ENCODE measurements at regions not wholly inside any gene's neighbourhood (a gene's known extent, or its start where the extent isn't known, plus 50 kb on each side); places are given as distances from the start of the nearest gene placed in this dataset.
"Not testable (repeated sequence)": the region's sequence is repeated elsewhere in the genome, so short reads cannot be mapped to it uniquely, and the experiment has no call there.

DNA sequence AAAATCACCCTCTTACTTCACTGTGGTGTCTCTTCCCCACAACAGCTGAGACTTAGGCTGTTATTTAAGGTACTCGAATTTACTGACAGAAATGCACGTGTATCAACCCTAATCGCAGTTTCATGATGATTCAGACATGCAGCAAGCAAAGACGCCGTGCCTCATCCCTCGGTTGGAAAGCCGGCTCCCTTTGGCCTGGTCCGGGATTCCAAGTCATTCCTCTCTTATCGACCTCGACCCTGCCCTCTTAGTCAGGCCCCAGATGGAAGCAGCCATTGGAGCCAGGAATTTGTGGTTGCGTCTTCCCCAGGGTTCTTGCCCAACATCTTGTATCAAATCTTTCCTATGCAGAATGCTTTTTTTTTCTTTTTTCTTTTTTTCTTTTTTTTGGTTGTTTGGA, 229.5 kb downstream of the GATA3 start:
- Histone ChIP-seq H3K27me3 (ENCODE audit: low read depth) (peaks cover 3% of the 10 kb centered on the region), H3K36me3 (no peaks in the 10 kb centered on the region), H3K27ac (no peak overlapping the region), H3K4me3 (no peak overlapping the region), H3K4me1 (no peaks in the 10 kb centered on the region), H3K9me3 (no peaks in the 10 kb centered on the region)
- ATAC-seq: no peak
- TF ChIP-seq, protein P1, sequence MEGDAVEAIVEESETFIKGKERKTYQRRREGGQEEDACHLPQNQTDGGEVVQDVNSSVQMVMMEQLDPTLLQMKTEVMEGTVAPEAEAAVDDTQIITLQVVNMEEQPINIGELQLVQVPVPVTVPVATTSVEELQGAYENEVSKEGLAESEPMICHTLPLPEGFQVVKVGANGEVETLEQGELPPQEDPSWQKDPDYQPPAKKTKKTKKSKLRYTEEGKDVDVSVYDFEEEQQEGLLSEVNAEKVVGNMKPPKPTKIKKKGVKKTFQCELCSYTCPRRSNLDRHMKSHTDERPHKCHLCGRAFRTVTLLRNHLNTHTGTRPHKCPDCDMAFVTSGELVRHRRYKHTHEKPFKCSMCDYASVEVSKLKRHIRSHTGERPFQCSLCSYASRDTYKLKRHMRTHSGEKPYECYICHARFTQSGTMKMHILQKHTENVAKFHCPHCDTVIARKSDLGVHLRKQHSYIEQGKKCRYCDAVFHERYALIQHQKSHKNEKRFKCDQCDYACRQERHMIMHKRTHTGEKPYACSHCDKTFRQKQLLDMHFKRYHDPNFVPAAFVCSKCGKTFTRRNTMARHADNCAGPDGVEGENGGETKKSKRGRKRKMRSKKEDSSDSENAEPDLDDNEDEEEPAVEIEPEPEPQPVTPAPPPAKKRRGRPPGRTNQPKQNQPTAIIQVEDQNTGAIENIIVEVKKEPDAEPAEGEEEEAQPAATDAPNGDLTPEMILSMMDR (IDR thresholded peaks at IDR 0.05): no peak
- no peak for DNase-seq
- intact Hi-C loops (cut with DNase I): no loop called here

GRCh38 chr10:8285970-8286369, 231.5 kb downstream of the GATA3 start:
- ATAC-seq; H3K4me1 ChIP-seq; H3K27me3 ChIP-seq (ENCODE audit: low read depth); H3K9me3 ChIP-seq; H3K36me3 ChIP-seq; H3K27ac ChIP-seq; H3K4me3 ChIP-seq; DNase-seq; intact Hi-C loops (cut with DNase I): not testable (repeated sequence)

GRCh38 chr10:8288600-8288999, 234.1 kb downstream of the GATA3 start:
- DNase-seq (no peak), ATAC-seq (no peak)
- intact Hi-C loops (cut with DNase I): no loop called here
- Histone ChIP-seq H3K27me3 (ENCODE audit: low read depth) (no peaks in the 10 kb centered on the region), H3K27ac (no peak overlapping the region), H3K4me1 (no peaks in the 10 kb centered on the region), H3K36me3 (no peaks in the 10 kb centered on the region), H3K4me3 (no peak overlapping the region), H3K9me3 (no peaks in the 10 kb centered on the region)
- TF ChIP-seq, protein P1 (IDR thresholded peaks at IDR 0.05): no peak

- Histone ChIP-seq H3K4me1 (no peaks in the 10 kb centered on the region), H3K36me3 (no peaks in the 10 kb centered on the region), H3K27me3 (ENCODE audit: low read depth) (no peaks in the 10 kb centered on the region), H3K4me3 (no peak overlapping the region), H3K27ac (no peak overlapping the region), H3K9me3 (no peaks in the 10 kb centered on the region)
- TF ChIP-seq, protein P1 (IDR thresholded peaks at IDR 0.05): no peak
- intact Hi-C loops (cut with DNase I): no loop called here
- no peak for ATAC-seq
- DNase-seq: no peak
These were observed 234.9 kb downstream of the GATA3 start for GRCh38 chr10:8289186-8289924.

- H3K27me3 ChIP-seq (ENCODE audit: low read depth): peaks cover 20% of the 10 kb centered on the region
- H3K27ac ChIP-seq: no peak overlapping the region
- H3K9me3 ChIP-seq: no peaks in the 10 kb centered on the region
- DNase-seq (no peak), ATAC-seq (no peak)
- H3K4me3 ChIP-seq: no peak overlapping the region
- no peaks in the 10 kb centered on the region for H3K4me1 ChIP-seq
- H3K36me3 ChIP-seq: no peaks in the 10 kb centered on the region
- intact Hi-C loops (cut with DNase I): no loop called here
- TF ChIP-seq, protein P1 (IDR thresholded peaks at IDR 0.05): no peak
These were observed 240.3 kb downstream of the GATA3 start for GRCh38 chr10:8294779-8295178.

- Histone ChIP-seq H3K4me1 (no peaks in the 10 kb centered on the region), H3K27me3 (ENCODE audit: low read depth) (peaks cover 21% of the 10 kb centered on the region), H3K36me3 (no peaks in the 10 kb centered on the region), H3K9me3 (no peaks in the 10 kb centered on the region), H3K4me3 (no peak overlapping the region), H3K27ac (no peak overlapping the region)
- TF ChIP-seq, protein P1 (IDR thresholded peaks at IDR 0.05): no peak
- intact Hi-C loops (cut with DNase I): no loop called here
- ATAC-seq: no peak
- no peak for DNase-seq
These were observed 240.8 kb downstream of the GATA3 start for GRCh38 chr10:8295311-8295710.
